GM21526 (cell line): ENCODE measurements at regions not wholly inside any gene's neighbourhood (a gene's known extent, or its start where the extent isn't known, plus 50 kb on each side); places are given as distances from the start of the nearest gene placed in this dataset.
"Not testable (repeated sequence)": the region's sequence is repeated elsewhere in the genome, so short reads cannot be mapped to it uniquely, and the experiment has no call there.

Experiments used
- ATAC-seq: cut with Tn5 transposase; IDR thresholded peaks from one replicate; pipeline ENCODE4 v1.9.1; 2021; ENCODE audit warnings: moderate library complexity; ENCODE audit not compliant: unreplicated experiment, low FRiP score

- ATAC-seq, result no peak
Measured at GRCh38 chr1:67525053-67525760, 95.0 kb upstream of the SERBP1 start.

GRCh38 chr1:67528141-67528540 is 97.9 kb upstream of the SERBP1 start:
- ATAC-seq, result no peak

DNA sequence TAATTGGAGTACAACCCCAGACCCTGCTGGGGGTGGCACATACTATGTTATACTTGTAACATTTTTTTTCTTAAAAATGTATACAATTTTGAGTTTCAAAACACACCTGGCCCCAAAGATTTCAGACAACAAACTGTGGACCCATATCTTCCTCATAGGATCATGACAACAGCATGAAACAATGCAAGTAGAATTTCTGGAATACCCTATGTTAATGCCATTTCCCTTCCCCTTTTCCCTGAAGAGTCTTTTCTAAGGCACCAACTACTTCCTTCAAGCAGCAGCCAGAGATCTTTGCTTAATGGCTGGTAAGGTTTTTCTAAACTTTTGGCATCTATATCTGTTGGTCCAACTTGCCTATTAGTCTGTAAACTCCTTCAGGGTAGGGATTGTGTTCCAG is 99.9 kb upstream of the SERBP1 start:
- no peak for ATAC-seq

- ATAC-seq, result peak; percentile 72
Measured at GRCh38 chr1:67532452-67533216, 102.4 kb upstream of the SERBP1 start.

GRCh38 chr1:67534627-67535065 is 104.4 kb upstream of the SERBP1 start:
- no peak for ATAC-seq

GRCh38 chr1:67535474-67535873 is 105.3 kb upstream of the SERBP1 start:
- ATAC-seq, result no peak

- no peak for ATAC-seq
Measured at GRCh38 chr1:67536957-67537666, 106.9 kb upstream of the SERBP1 start.

DNA sequence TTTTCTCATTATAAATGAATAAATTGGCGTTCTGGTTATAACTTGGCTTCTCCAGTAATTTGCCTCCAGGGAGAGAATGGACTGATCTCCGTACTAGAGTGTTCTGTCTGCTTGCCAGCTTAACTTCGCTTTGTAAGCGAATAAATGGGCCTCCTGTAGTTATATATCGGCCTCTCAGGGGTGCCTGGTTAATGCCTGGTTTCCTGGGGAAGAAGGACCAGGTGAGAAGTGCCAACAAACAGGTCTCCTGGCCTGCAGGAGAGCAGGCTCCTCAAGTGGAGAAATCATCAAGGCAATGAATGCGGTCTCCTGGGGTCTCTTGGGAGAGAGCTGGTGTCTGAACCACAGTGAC is 107.4 kb upstream of the SERBP1 start:
- ATAC-seq, result no peak

- no peak for ATAC-seq
Measured at GRCh38 chr1:67540025-67540732, 110.0 kb upstream of the SERBP1 start.

DNA sequence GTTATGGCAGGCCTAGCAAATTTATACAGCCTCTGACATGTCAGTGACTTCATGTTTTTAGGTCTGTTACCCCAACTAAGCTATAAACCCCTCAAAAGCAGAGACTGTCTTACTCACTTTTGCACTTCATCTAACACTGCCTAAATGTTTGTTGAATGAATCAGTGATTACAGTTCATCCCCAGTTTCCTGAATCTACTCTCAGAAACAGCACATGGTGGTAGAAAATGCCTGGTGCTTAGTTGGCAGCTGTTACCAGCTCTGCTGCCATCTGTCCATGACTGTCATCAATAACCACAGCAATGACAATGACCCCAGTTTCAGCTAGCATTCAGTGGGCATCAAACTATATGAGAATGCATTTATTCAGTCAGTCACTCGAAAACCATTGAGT is 110.5 kb upstream of the SERBP1 start:
- no peak for ATAC-seq

- no peak for ATAC-seq
Measured at GRCh38 chr1:67542747-67543146, 112.5 kb upstream of the SERBP1 start.

- ATAC-seq, result no peak
Measured at GRCh38 chr1:67544921-67545320, 114.7 kb upstream of the SERBP1 start.

- ATAC-seq, result no peak
Measured at GRCh38 chr1:67545364-67545763, 115.2 kb upstream of the SERBP1 start.

- no peak for ATAC-seq
Measured at GRCh38 chr1:67551375-67551774, 121.2 kb upstream of the SERBP1 start.

- ATAC-seq, result no peak
Measured at GRCh38 chr1:67552336-67552759, 122.1 kb upstream of the SERBP1 start.

DNA sequence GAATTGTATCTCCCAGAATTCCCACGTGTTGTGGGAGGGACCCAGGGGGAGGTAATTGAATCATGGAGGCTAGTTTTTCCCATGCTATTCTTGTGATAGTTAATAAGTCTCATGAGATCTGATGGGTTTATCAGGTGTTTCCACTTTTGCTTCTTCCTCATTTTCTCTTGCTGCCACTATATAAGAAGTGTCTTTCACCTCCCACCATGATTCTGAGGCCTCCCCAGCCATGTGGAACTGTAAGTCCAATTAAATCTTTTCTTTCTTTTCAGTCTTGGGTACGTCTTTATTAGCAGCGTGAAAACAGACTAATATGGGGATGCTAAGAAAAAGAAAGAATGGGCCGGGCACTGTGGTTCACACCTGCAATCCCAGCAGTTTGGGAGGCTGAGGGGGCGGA is 124.0 kb upstream of the SERBP1 start:
- not testable (repeated sequence) for ATAC-seq

- no peak for ATAC-seq
Measured at GRCh38 chr1:67555461-67556296, 125.5 kb upstream of the SERBP1 start.

GRCh38 chr1:67556297-67556900 is 126.2 kb upstream of the SERBP1 start:
- ATAC-seq, result no peak

GRCh38 chr1:67557696-67558448 is 127.1 kb upstream of the GADD45A start:
- no peak for ATAC-seq
